ENCODE measurements at regions not wholly inside any gene's neighbourhood (a gene's known extent, or its start where the extent isn't known, plus 50 kb on each side); places are given as distances from the start of the nearest gene placed in this dataset.

- no peak for DNase-seq
These were observed 184.2 kb upstream of the FOXN3 start for GRCh38 chr14:89600950-89601826.

GRCh38 chr14:89600029-89600428, 183.0 kb upstream of the FOXN3 start:
- DNase-seq = no peak

GRCh38 chr14:89598548-89599186, 181.6 kb upstream of the FOXN3 start:
- no peak for DNase-seq

- no peak for DNase-seq
These were observed 175.9 kb upstream of the FOXN3 start for GRCh38 chr14:89592961-89593360.

- DNase-seq = no peak
These were observed 172.5 kb upstream of the FOXN3 start for GRCh38 chr14:89589400-89590118.

- DNase-seq = no peak
These were observed 171.8 kb upstream of the FOXN3 start for GRCh38 chr14:89588840-89589296.

GRCh38 chr14:89588016-89588415, 171.0 kb upstream of the FOXN3 start:
- no peak for DNase-seq

GRCh38 chr14:89587136-89587420, 170.0 kb upstream of the FOXN3 start:
- no peak for DNase-seq

- no peak for DNase-seq
These were observed 169.5 kb upstream of the FOXN3 start for GRCh38 chr14:89586258-89587135.

- no peak for DNase-seq
These were observed 161.1 kb upstream of the FOXN3 start for GRCh38 chr14:89578156-89578555.

GRCh38 chr14:89576960-89577359, 159.9 kb upstream of the FOXN3 start:
- DNase-seq = no peak

GRCh38 chr14:89576145-89576927, 159.3 kb upstream of the FOXN3 start:
- DNase-seq = no peak

- DNase-seq = no peak
These were observed 158.5 kb upstream of the FOXN3 start for GRCh38 chr14:89575386-89576061.

GRCh38 chr14:89574420-89574819, 157.4 kb upstream of the FOXN3 start:
- DNase-seq = no peak

GRCh38 chr14:89573399-89573657, 156.3 kb upstream of the FOXN3 start:
- no peak for DNase-seq

- no peak for DNase-seq
These were observed 155.8 kb upstream of the FOXN3 start for GRCh38 chr14:89572596-89573398.

- no peak for DNase-seq
These were observed 154.5 kb upstream of the FOXN3 start for GRCh38 chr14:89571491-89571890.

GRCh38 chr14:89566644-89567415, 149.8 kb upstream of the FOXN3 start:
- DNase-seq = no peak

GRCh38 chr14:89566180-89566579, 149.1 kb upstream of the FOXN3 start:
- DNase-seq = no peak

- no peak for DNase-seq
These were observed 148.6 kb upstream of the FOXN3 start for GRCh38 chr14:89565607-89566006.

All from activated CD4-positive, alpha-beta T cell treated with anti-CD3 and anti-CD28 coated beads for 1 hour (primary cell).